ENCODE measurements at regions not wholly inside any gene's neighbourhood (a gene's known extent, or its start where the extent isn't known, plus 50 kb on each side); places are given as distances from the start of the nearest gene placed in this dataset.
A peak's percentile ranks its signal among the peaks of the same experiment; 100 is the strongest.

DNA sequence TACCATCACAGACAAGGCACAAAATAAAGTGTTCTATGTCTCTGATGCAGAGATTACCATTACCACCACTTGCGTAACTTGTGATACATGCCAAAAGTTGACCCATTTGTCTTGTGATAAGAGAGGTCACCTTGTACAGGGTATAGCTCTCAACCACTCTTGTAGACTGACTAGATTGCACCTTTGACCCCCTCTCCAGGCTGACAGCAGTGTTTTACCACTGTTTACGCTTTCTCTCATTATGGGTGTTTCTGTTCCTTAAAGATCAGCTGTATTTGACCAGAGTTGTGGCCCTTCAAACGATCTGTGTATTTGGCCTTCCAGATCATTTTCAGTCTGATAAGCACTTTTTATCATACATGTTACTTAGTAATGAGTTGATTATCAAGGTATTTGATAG lies 215.7 kb upstream of the HNMT start:
- Histone ChIP-seq H3K4ac (ENCODE audit: low read depth, low read length) (no peak overlapping the region), H4K8ac (ENCODE audit: low read depth, low read length) (no peak overlapping the region), H2AK5ac (ENCODE audit: low read length) (no peak overlapping the region), H4K91ac (ENCODE audit: low read depth, low read length) (no peak overlapping the region), H4K12ac (ENCODE audit: low read depth, low read length) (no peak overlapping the region), H3K79me1 (ENCODE audit: low read length) (no peaks in the 10 kb centered on the region), H3K9me3 (ENCODE audit: insufficient read depth, low read depth, low read length) (no peaks in the 10 kb centered on the region), H2BK12ac (ENCODE audit: low read length) (no peak overlapping the region), H2AFZ (ENCODE audit: insufficient read depth, low read length, poor library complexity) (no peak overlapping the region), H3K18ac (ENCODE audit: low read length) (no peak overlapping the region), H2BK120ac (ENCODE audit: insufficient read depth, low read length, poor library complexity) (no peak overlapping the region), H3K4me3 (ENCODE audit: low read depth, low read length) (no peak overlapping the region), H3K23ac (ENCODE audit: low read length) (no peak overlapping the region), H3K36me3 (ENCODE audit: control insufficient read depth in 1 of 2, insufficient read depth in 2 of 2, low read length in 2 of 2) (no peaks in the 10 kb centered on the region), H3K79me2 (ENCODE audit: control insufficient read depth, insufficient read depth, low read length, poor library complexity) (no peaks in the 10 kb centered on the region), H3K9ac (ENCODE audit: low read length) (no peak overlapping the region), H3K4me1 (ENCODE audit: control insufficient read depth in 1 of 2, insufficient read depth in 2 of 2, low read length in 2 of 2) (no peaks in the 10 kb centered on the region), H3K27ac (ENCODE audit: low read depth, low read length) (no peak overlapping the region), H2BK5ac (ENCODE audit: low read depth, low read length, poor library complexity) (no peak overlapping the region), H3K4me2 (ENCODE audit: low read length) (no peak overlapping the region), H3K14ac (ENCODE audit: low read length) (no peak overlapping the region), H3K27me3 (ENCODE audit: insufficient read depth, low read length) (no peaks in the 10 kb centered on the region)
- DNase-seq = no peak
- no CpG with 5 or more reads among the region's 3 CpGs for WGBS (ENCODE audit: extremely low coverage, insufficient coverage, insufficient read length)

DNA sequence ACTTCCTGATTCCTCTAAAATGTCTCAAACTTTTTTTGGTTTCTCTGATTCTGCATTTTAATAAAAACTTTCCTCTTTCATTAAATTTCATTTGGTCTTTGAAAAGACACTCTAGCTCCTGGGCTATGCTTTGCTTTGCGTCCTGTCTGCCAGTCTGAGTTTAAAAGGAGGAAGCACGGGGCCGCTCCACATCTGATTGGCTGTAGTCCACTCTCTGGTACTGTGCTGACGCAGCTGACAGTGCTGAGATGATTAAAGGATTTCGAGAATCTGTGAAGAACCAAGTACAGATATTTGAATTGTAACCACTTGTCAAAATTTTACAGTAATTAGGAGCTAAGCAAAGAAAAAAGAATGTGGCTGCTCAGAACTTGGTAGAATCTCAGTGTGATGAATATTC lies 199.6 kb upstream of the HNMT start:
- Histone ChIP-seq H2BK5ac (ENCODE audit: low read depth, low read length, poor library complexity) (no peak overlapping the region), H2BK12ac (ENCODE audit: low read length) (no peak overlapping the region), H3K36me3 (ENCODE audit: control insufficient read depth in 1 of 2, insufficient read depth in 2 of 2, low read length in 2 of 2) (no peaks in the 10 kb centered on the region), H3K9me3 (ENCODE audit: insufficient read depth, low read depth, low read length) (no peaks in the 10 kb centered on the region), H4K8ac (ENCODE audit: low read depth, low read length) (no peak overlapping the region), H2AFZ (ENCODE audit: insufficient read depth, low read length, poor library complexity) (no peak overlapping the region), H3K18ac (ENCODE audit: low read length) (no peak overlapping the region), H3K14ac (ENCODE audit: low read length) (no peak overlapping the region), H3K4me3 (ENCODE audit: low read depth, low read length) (no peak overlapping the region), H4K91ac (ENCODE audit: low read depth, low read length) (no peak overlapping the region), H3K4ac (ENCODE audit: low read depth, low read length) (no peak overlapping the region), H3K4me1 (ENCODE audit: control insufficient read depth in 1 of 2, insufficient read depth in 2 of 2, low read length in 2 of 2) (no peaks in the 10 kb centered on the region), H3K27me3 (ENCODE audit: insufficient read depth, low read length) (no peaks in the 10 kb centered on the region), H3K4me2 (ENCODE audit: low read length) (no peak overlapping the region), H2AK5ac (ENCODE audit: low read length) (no peak overlapping the region), H4K12ac (ENCODE audit: low read depth, low read length) (no peak overlapping the region), H3K9ac (ENCODE audit: low read length) (no peak overlapping the region), H3K23ac (ENCODE audit: low read length) (no peak overlapping the region), H3K27ac (ENCODE audit: low read depth, low read length) (no peak overlapping the region), H3K79me1 (ENCODE audit: low read length) (no peaks in the 10 kb centered on the region), H2BK120ac (ENCODE audit: insufficient read depth, low read length, poor library complexity) (no peak overlapping the region), H3K79me2 (ENCODE audit: control insufficient read depth, insufficient read depth, low read length, poor library complexity) (no peaks in the 10 kb centered on the region)
- peak in 1 of 2 donors; percentile 17 for DNase-seq
- no CpG with 5 or more reads among the region's 5 CpGs for WGBS (ENCODE audit: extremely low coverage, insufficient coverage, insufficient read length)

DNA sequence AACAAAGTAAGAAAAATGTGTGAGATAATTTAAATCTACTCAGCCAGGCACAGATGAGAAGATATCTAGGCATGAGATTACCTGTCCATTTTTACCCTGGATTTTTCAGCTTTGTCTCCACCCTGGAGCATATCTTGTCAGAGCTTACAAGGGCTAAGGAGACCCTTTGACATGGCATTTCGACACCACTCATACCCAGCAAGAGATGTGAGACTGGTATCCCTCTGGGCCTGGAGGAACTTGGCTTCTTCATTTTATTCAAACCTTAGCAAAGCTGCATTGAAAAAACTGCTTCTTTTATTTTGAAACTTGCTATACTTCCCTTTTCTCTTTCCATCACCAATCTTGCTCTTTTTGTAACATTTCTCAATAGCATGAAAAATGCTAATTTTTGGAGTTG lies 194.9 kb upstream of the HNMT start:
- no peak overlapping the region for H2BK5ac ChIP-seq (ENCODE audit: low read depth, low read length, poor library complexity)
- H3K27ac ChIP-seq (ENCODE audit: low read depth, low read length) = no peak overlapping the region
- H3K4me1 ChIP-seq (ENCODE audit: control insufficient read depth in 1 of 2, insufficient read depth in 2 of 2, low read length in 2 of 2) = no peaks in the 10 kb centered on the region
- no peak overlapping the region for H3K14ac ChIP-seq (ENCODE audit: low read length)
- H3K23ac ChIP-seq (ENCODE audit: low read length) = no peak overlapping the region
- H3K4me3 ChIP-seq (ENCODE audit: low read depth, low read length) = no peak overlapping the region
- no peak overlapping the region for H2BK12ac ChIP-seq (ENCODE audit: low read length)
- no peaks in the 10 kb centered on the region for H3K79me2 ChIP-seq (ENCODE audit: control insufficient read depth, insufficient read depth, low read length, poor library complexity)
- H2BK120ac ChIP-seq (ENCODE audit: insufficient read depth, low read length, poor library complexity) = no peak overlapping the region
- no peak overlapping the region for H4K91ac ChIP-seq (ENCODE audit: low read depth, low read length)
- H3K27me3 ChIP-seq (ENCODE audit: insufficient read depth, low read length) = no peaks in the 10 kb centered on the region
- H3K9me3 ChIP-seq (ENCODE audit: insufficient read depth, low read depth, low read length) = no peaks in the 10 kb centered on the region
- H3K79me1 ChIP-seq (ENCODE audit: low read length) = no peaks in the 10 kb centered on the region
- H3K4me2 ChIP-seq (ENCODE audit: low read length) = no peak overlapping the region
- no peak for DNase-seq
- no peak overlapping the region for H2AK5ac ChIP-seq (ENCODE audit: low read length)
- no peaks in the 10 kb centered on the region for H3K36me3 ChIP-seq (ENCODE audit: control insufficient read depth in 1 of 2, insufficient read depth in 2 of 2, low read length in 2 of 2)
- H3K9ac ChIP-seq (ENCODE audit: low read length) = no peak overlapping the region
- no peak overlapping the region for H3K18ac ChIP-seq (ENCODE audit: low read length)
- no CpG with 5 or more reads among the region's 1 CpG for WGBS (ENCODE audit: extremely low coverage, insufficient coverage, insufficient read length)
- H2AFZ ChIP-seq (ENCODE audit: insufficient read depth, low read length, poor library complexity) = no peak overlapping the region
- H4K12ac ChIP-seq (ENCODE audit: low read depth, low read length) = no peak overlapping the region
- no peak overlapping the region for H4K8ac ChIP-seq (ENCODE audit: low read depth, low read length)
- H3K4ac ChIP-seq (ENCODE audit: low read depth, low read length) = no peak overlapping the region

- no peak overlapping the region for H3K23ac ChIP-seq (ENCODE audit: low read length)
- no peak overlapping the region for H2AFZ ChIP-seq (ENCODE audit: insufficient read depth, low read length, poor library complexity)
- H3K4me2 ChIP-seq (ENCODE audit: low read length) = no peak overlapping the region
- H2AK5ac ChIP-seq (ENCODE audit: low read length) = no peak overlapping the region
- H3K4me1 ChIP-seq (ENCODE audit: control insufficient read depth in 1 of 2, insufficient read depth in 2 of 2, low read length in 2 of 2) = no peaks in the 10 kb centered on the region
- no peak overlapping the region for H2BK12ac ChIP-seq (ENCODE audit: low read length)
- H3K79me2 ChIP-seq (ENCODE audit: control insufficient read depth, insufficient read depth, low read length, poor library complexity) = no peaks in the 10 kb centered on the region
- H2BK5ac ChIP-seq (ENCODE audit: low read depth, low read length, poor library complexity) = no peak overlapping the region
- H3K4me3 ChIP-seq (ENCODE audit: low read depth, low read length) = no peak overlapping the region
- no peak overlapping the region for H4K8ac ChIP-seq (ENCODE audit: low read depth, low read length)
- no peaks in the 10 kb centered on the region for H3K36me3 ChIP-seq (ENCODE audit: control insufficient read depth in 1 of 2, insufficient read depth in 2 of 2, low read length in 2 of 2)
- H3K4ac ChIP-seq (ENCODE audit: low read depth, low read length) = no peak overlapping the region
- no peak overlapping the region for H3K14ac ChIP-seq (ENCODE audit: low read length)
- H3K9me3 ChIP-seq (ENCODE audit: insufficient read depth, low read depth, low read length) = no peaks in the 10 kb centered on the region
- H3K27ac ChIP-seq (ENCODE audit: low read depth, low read length) = no peak overlapping the region
- H3K79me1 ChIP-seq (ENCODE audit: low read length) = no peaks in the 10 kb centered on the region
- H3K18ac ChIP-seq (ENCODE audit: low read length) = no peak overlapping the region
- no peak overlapping the region for H4K91ac ChIP-seq (ENCODE audit: low read depth, low read length)
- DNase-seq = no peak
- H4K12ac ChIP-seq (ENCODE audit: low read depth, low read length) = no peak overlapping the region
- H3K9ac ChIP-seq (ENCODE audit: low read length) = no peak overlapping the region
- no CpG with 5 or more reads among the region's 1 CpG for WGBS (ENCODE audit: extremely low coverage, insufficient coverage, insufficient read length)
- no peak overlapping the region for H2BK120ac ChIP-seq (ENCODE audit: insufficient read depth, low read length, poor library complexity)
- H3K27me3 ChIP-seq (ENCODE audit: insufficient read depth, low read length) = no peaks in the 10 kb centered on the region
Measured at GRCh38 chr2:137770166-137770565, 194.1 kb upstream of the HNMT start.

Data from trophoblast cell (in vitro differentiated cells and primary cell).